H1 (cell line): ENCODE measurements at regions not wholly inside any gene's neighbourhood (a gene's known extent, or its start where the extent isn't known, plus 50 kb on each side); places are given as distances from the start of the nearest gene placed in this dataset.

Source experiments
- CTCF ChIA-PET: fragments of 300-600 bp; sonication (Branson Sonifier 250); formaldehyde crosslinking; loops from one replicate; lab custom pipeline; 2021; ENCODE audit not compliant: partially characterized antibody; lab: Charles Lee
- POLR2A ChIA-PET: fragments of 300-600 bp; sonication (Branson Sonifier 250); formaldehyde crosslinking; loops from one replicate; lab custom pipeline; 2021; ENCODE audit warnings: inconsistent platforms; ENCODE audit not compliant: partially characterized antibody; lab: Charles Lee
- DNase-seq, 2 experiments: peaks; one replicate each; pipeline versions ENCODE4 v3.0.0 to v3.0.0-alpha.2; 2010 to 2022; ENCODE audit warnings: low spot score in 2 of 2, low read depth in 1 of 2, mixed read lengths in 1 of 2
- FAIRE-seq: peaks from 2 replicates; lab custom pipeline; 2011; peaks lifted over from hg19 to GRCh38; lab: Jason Lieb, UNC
- H2AFZ ChIP-seq: 2 replicates; pipeline ENCODE4 v1.8.1; 2012; ENCODE audit warnings: low read length, inconsistent platforms
- H2AK5ac ChIP-seq: 2 replicates; pipeline ENCODE4 v1.6.1; 2013; ENCODE audit warnings: low read depth, low read length
- H2BK120ac ChIP-seq: replicated peaks from 2 replicates; pipeline ENCODE3; 2013; ENCODE audit warnings: low read depth, low read length, inconsistent platforms
- H2BK12ac ChIP-seq: 2 replicates; pipeline ENCODE4 v1.6.1; 2013; ENCODE audit warnings: low read depth, low read length
- H2BK15ac ChIP-seq: 2 replicates; pipeline ENCODE4 v1.6.1; 2013; ENCODE audit warnings: low read length
- H2BK20ac ChIP-seq: 2 replicates; pipeline ENCODE4 v1.6.1; 2013; ENCODE audit warnings: low read length
- H2BK5ac ChIP-seq: 2 replicates; pipeline ENCODE4 v1.6.1; 2013; ENCODE audit warnings: low read depth, low read length
- H3K14ac ChIP-seq: 2 replicates; pipeline ENCODE4 v1.6.1; 2013; ENCODE audit warnings: inconsistent platforms; ENCODE audit not compliant: insufficient read length
- H3K18ac ChIP-seq: 2 replicates; pipeline ENCODE4 v1.6.1; 2013; ENCODE audit warnings: low read length; ENCODE audit errors: extremely low read depth
- H3K23ac ChIP-seq: 2 replicates; pipeline ENCODE4 v1.6.1; 2013; ENCODE audit warnings: inconsistent platforms; ENCODE audit not compliant: insufficient read length
- H3K23me2 ChIP-seq: 2 replicates; pipeline ENCODE4 v1.6.1; 2013; ENCODE audit warnings: low read depth, low read length
- H3K27ac ChIP-seq: 2 replicates; pipeline ENCODE4 v1.6.1; 2011; ENCODE audit warnings: low read depth, low read length, inconsistent platforms
- H3K27me3 ChIP-seq, 4 experiments: replicated peaks in 1 of 4; 1 replicate in 1 of 4; 2 replicates in 3 of 4; pipeline versions ENCODE4 v1.6.1 to v1.8.1; 2011 to 2013; ENCODE audit warnings: low read length in 3 of 4, mild to moderate bottlenecking in 3 of 4, inconsistent platforms in 2 of 4, mixed read lengths in 2 of 4, moderate library complexity in 1 of 4; ENCODE audit not compliant: control insufficient read depth in 3 of 4, insufficient read depth in 3 of 4; ENCODE audit errors: extremely low read depth in 1 of 4
- H3K36me3 ChIP-seq, 4 experiments: 2 replicates each; pipeline versions ENCODE4 v1.6.1 to v1.8.1; 2011 to 2013; ENCODE audit warnings: mild to moderate bottlenecking in 4 of 4, low read length in 3 of 4, moderate library complexity in 2 of 4, control low read depth in 1 of 4, inconsistent platforms in 1 of 4; ENCODE audit not compliant: insufficient read depth in 4 of 4, control insufficient read depth in 2 of 4
- H3K4ac ChIP-seq: replicated peaks from 2 replicates; pipeline ENCODE3; 2013; ENCODE audit warnings: low read length, low read depth, mixed read lengths, inconsistent platforms; ENCODE audit not compliant: insufficient read length
- H3K4me1 ChIP-seq, 4 experiments: replicated peaks in 1 of 4; 1 replicate in 1 of 4; 2 replicates in 3 of 4; pipeline versions ENCODE4 v1.6.1 to v1.8.1; 2011 to 2013; ENCODE audit warnings: low read length in 3 of 4, inconsistent platforms in 2 of 4, mixed read lengths in 1 of 4; ENCODE audit not compliant: insufficient read depth in 4 of 4, control insufficient read depth in 3 of 4
- H3K4me2 ChIP-seq, 2 experiments: 2 replicates each; pipeline versions ENCODE4 v1.6.1 to v1.8.1; 2011 to 2013; ENCODE audit warnings: low read depth in 2 of 2, low read length in 2 of 2, control low read depth in 1 of 2, inconsistent platforms in 1 of 2, mild to moderate bottlenecking in 1 of 2; ENCODE audit not compliant: insufficient read depth in 1 of 2
- H3K4me3 ChIP-seq, 4 experiments: fragments of 200-600, 300-600 bp in 1 of 4; sonication (generic), shearing (Covaris generic), sonication (Bioruptor Twin) in 1 of 4; 2 replicates each; pipeline versions ENCODE4 v1.5.1 to v1.8.1; 2011 to 2016; ENCODE audit warnings: low read length in 4 of 4, low read depth in 3 of 4, control low read depth in 2 of 4, inconsistent platforms in 2 of 4, mild to moderate bottlenecking in 2 of 4, mixed read lengths in 1 of 4, moderate library complexity in 1 of 4; ENCODE audit not compliant: insufficient read depth in 2 of 4; ENCODE audit errors: extremely low read depth in 1 of 4
- H3K56ac ChIP-seq: replicated peaks from 2 replicates; pipeline ENCODE3; 2013; ENCODE audit warnings: low read depth, mild to moderate bottlenecking, mixed read lengths, low read length, inconsistent platforms; ENCODE audit not compliant: insufficient read length
- H3K79me1 ChIP-seq: 2 replicates; pipeline ENCODE4 v1.6.1; 2013; ENCODE audit warnings: low read depth, low read length, control low read depth
- H3K79me2 ChIP-seq, 2 experiments: 2 replicates each; pipeline versions ENCODE4 v1.6.1 to v1.8.1; 2012 to 2013; ENCODE audit warnings: low read length in 2 of 2, mild to moderate bottlenecking in 2 of 2, inconsistent platforms in 1 of 2; ENCODE audit not compliant: insufficient read depth in 2 of 2, control insufficient read depth in 1 of 2
- H3K9ac ChIP-seq, 4 experiments: replicated peaks in 1 of 4; 1 replicate in 1 of 4; 2 replicates in 3 of 4; pipeline versions ENCODE4 v1.6.1 to v1.8.1; 2011 to 2013; ENCODE audit warnings: low read depth in 3 of 4, low read length in 3 of 4, control low read depth in 2 of 4, mild to moderate bottlenecking in 2 of 4, moderate library complexity in 2 of 4, inconsistent platforms in 1 of 4; ENCODE audit errors: extremely low read depth in 1 of 4
- H3K9me3 ChIP-seq, 2 experiments: 2 replicates each; pipeline versions ENCODE4 v1.6.1 to v1.8.1; 2012 to 2013; ENCODE audit warnings: mild to moderate bottlenecking in 2 of 2, moderate library complexity in 2 of 2, control low read depth in 1 of 2, inconsistent platforms in 1 of 2, low read depth in 1 of 2, low read length in 1 of 2, mixed read lengths in 1 of 2; ENCODE audit not compliant: insufficient read depth in 2 of 2
- H4K20me1 ChIP-seq, 2 experiments: replicated peaks in 1 of 2; 2 replicates each; pipeline versions ENCODE3 to v1.8.1; 2011 to 2013; ENCODE audit warnings: inconsistent platforms in 2 of 2, low read length in 2 of 2, mild to moderate bottlenecking in 1 of 2; ENCODE audit not compliant: insufficient read depth in 2 of 2, control insufficient read depth in 1 of 2
- H4K5ac ChIP-seq: 2 replicates; pipeline ENCODE4 v1.6.1; 2013; ENCODE audit warnings: low read length, low read depth, mixed read lengths, inconsistent platforms; ENCODE audit not compliant: insufficient read length
- H4K8ac ChIP-seq: 2 replicates; pipeline ENCODE4 v1.8.0; 2013; ENCODE audit warnings: mild to moderate bottlenecking, moderate library complexity, low read length, inconsistent platforms; ENCODE audit not compliant: insufficient read depth; ENCODE audit errors: extremely low read depth
- H4K91ac ChIP-seq: replicated peaks from 2 replicates; pipeline ENCODE3; 2013; ENCODE audit warnings: low read length, mixed read lengths, inconsistent platforms; ENCODE audit not compliant: insufficient read length
- CHD7 ChIP-seq: fragments of 300-600 bp; sonication (generic); IDR thresholded peaks from 2 replicates; pipeline ENCODE4 v1.7.1; 2012; ENCODE audit warnings: low read length, moderate library complexity, mild to moderate bottlenecking, inconsistent platforms; ENCODE audit not compliant: insufficient replicate concordance
- GTF2F1 ChIP-seq: IDR thresholded peaks from 2 replicates; pipeline ENCODE4 v1.6.1; 2012; ENCODE audit warnings: low read depth, low read length, improper control_type of control experiment, borderline replicate concordance

GRCh38 chr5:120405923-120406322, 58.2 kb upstream of the PRR16 start:
- ChIA-PET CTCF (no interaction called here), POLR2A (no interaction called here)
- Histone ChIP-seq H2AK5ac (no peak overlapping the region), H3K36me3 (no peaks in the 10 kb centered on the region), H3K9me3 (peaks cover 7% of the 10 kb centered on the region in 2 experiments; a peak in 1 of 4 replicates), H3K14ac (no peak overlapping the region), H2BK20ac (no peak overlapping the region), H3K27ac (no peak overlapping the region), H4K8ac (no peak overlapping the region), H4K20me1 (no peaks in the 10 kb centered on the region), H3K4ac (no peak overlapping the region), H3K4me2 (no peak overlapping the region), H4K5ac (no peak overlapping the region), H3K56ac (no peak overlapping the region), H3K79me2 (no peaks in the 10 kb centered on the region), H2BK5ac (no peak overlapping the region), H2BK15ac (no peak overlapping the region), H3K27me3 (no peaks in the 10 kb centered on the region), H4K91ac (no peak overlapping the region), H3K23ac (no peak overlapping the region), H2BK12ac (no peak overlapping the region), H3K4me1 (no peaks in the 10 kb centered on the region), H3K9ac (no peak overlapping the region), H3K18ac (no peak overlapping the region), H3K79me1 (no peaks in the 10 kb centered on the region), H2AFZ (no peak overlapping the region), H3K4me3 (no peak overlapping the region), H3K23me2 (no peaks in the 10 kb centered on the region), H2BK120ac (no peak overlapping the region)
- FAIRE-seq (no peak), DNase-seq (no peak)
- no peak for TF ChIP-seq CHD7
- TF ChIP-seq GTF2F1, result no peak
